Spleen (tissue), 7 donors: ENCODE measurements at regions not wholly inside any gene's neighbourhood (a gene's known extent, or its start where the extent isn't known, plus 50 kb on each side); places are given as distances from the start of the nearest gene placed in this dataset.

Experiments used
- CTCF ChIP-seq, 11 experiments: fragments of 200-600 bp in 7 of 11; fragments of 450-650 bp in 4 of 11; sonication (generic) in 4 of 11; IDR thresholded peaks in 8 of 11; conservative IDR thresholded peaks in 3 of 11; 1 replicate in 7 of 11; 2 replicates in 4 of 11; pipeline versions ENCODE4 v1.4.0 to v1.8.0; 2016 to 2021; ENCODE audit warnings: antibody characterized with exemption in 11 of 11, inconsistent platforms in 4 of 11, mild to moderate bottlenecking in 1 of 11
- POLR2A ChIP-seq, 3 donors: fragments of 450-650 bp; IDR thresholded peaks; one replicate each; pipeline ENCODE4 v1.5.1; 2017; ENCODE audit warnings: antibody characterized with exemption in 3 of 3, mild to moderate bottlenecking in 1 of 3
- donor health status: DM: no; HTN: no; CAD: no; lungs with moderate emphysema.
- donor health status: DM: no; HTN: no; CAD: no.
- donor health status: DM: no; HTN: no; CAD: no.

DNA sequence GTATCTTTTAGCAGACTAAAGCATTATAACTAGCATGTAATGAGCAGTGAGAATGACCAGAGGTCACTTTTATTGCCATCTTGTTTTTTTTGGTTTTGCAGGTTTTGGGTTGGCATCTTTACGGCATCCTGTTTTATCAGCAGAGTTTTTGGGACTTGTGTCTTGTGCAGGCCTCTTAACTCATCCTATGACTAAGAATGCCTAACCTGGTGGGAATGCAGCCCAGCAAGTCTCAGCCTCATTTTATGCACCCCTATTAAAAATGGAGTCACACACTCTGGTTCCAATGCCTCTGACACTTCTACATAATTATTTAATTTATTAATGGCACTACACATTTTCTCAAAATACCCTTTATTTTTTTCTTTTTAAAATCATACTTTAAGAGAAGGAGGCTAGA is 726.5 kb upstream of the RIOK2 start:
- no peak for TF ChIP-seq CTCF (IDR thresholded peaks at IDR 0.05 in 8 of 11, conservative IDR thresholded peaks at IDR 0.05 in 3 of 11)
- no peak for TF ChIP-seq POLR2A (IDR thresholded peaks at IDR 0.05)
